ENCODE measurements at regions not wholly inside any gene's neighbourhood (a gene's known extent, or its start where the extent isn't known, plus 50 kb on each side); places are given as distances from the start of the nearest gene placed in this dataset.

- H3K36me3 ChIP-seq (ENCODE audit: insufficient read depth, low read length), result no peaks in the 10 kb centered on the region
- no peaks in the 10 kb centered on the region for H3K9me3 ChIP-seq (ENCODE audit: insufficient read depth, low read length, severe bottlenecking)
- no peaks in the 10 kb centered on the region for H4K20me1 ChIP-seq (ENCODE audit: insufficient read depth, low read length)
- no peak overlapping the region for H3K27ac ChIP-seq (ENCODE audit: low read length)
- no peaks in the 10 kb centered on the region for H3K27me3 ChIP-seq (ENCODE audit: insufficient read depth, low read length, poor library complexity)
- H3K79me2 ChIP-seq (ENCODE audit: insufficient read depth, low read length), result no peaks in the 10 kb centered on the region
- H3K4me3 ChIP-seq (ENCODE audit: low read depth in 1 of 2, low read length in 2 of 2), result no peak overlapping the region
- H3K4me2 ChIP-seq (ENCODE audit: insufficient read depth, low read length), result no peak overlapping the region
- no peaks in the 10 kb centered on the region for H3K4me1 ChIP-seq (ENCODE audit: insufficient read depth, low read length)
- no peak overlapping the region for H2AFZ ChIP-seq (ENCODE audit: low read depth, low read length)
- DNase-seq, result no peak
- no peak for ATAC-seq (ENCODE audit: insufficient read depth, low read depth)
- H3K9ac ChIP-seq (ENCODE audit: low read depth, low read length), result no peak overlapping the region
- TF ChIP-seq, protein P1, sequence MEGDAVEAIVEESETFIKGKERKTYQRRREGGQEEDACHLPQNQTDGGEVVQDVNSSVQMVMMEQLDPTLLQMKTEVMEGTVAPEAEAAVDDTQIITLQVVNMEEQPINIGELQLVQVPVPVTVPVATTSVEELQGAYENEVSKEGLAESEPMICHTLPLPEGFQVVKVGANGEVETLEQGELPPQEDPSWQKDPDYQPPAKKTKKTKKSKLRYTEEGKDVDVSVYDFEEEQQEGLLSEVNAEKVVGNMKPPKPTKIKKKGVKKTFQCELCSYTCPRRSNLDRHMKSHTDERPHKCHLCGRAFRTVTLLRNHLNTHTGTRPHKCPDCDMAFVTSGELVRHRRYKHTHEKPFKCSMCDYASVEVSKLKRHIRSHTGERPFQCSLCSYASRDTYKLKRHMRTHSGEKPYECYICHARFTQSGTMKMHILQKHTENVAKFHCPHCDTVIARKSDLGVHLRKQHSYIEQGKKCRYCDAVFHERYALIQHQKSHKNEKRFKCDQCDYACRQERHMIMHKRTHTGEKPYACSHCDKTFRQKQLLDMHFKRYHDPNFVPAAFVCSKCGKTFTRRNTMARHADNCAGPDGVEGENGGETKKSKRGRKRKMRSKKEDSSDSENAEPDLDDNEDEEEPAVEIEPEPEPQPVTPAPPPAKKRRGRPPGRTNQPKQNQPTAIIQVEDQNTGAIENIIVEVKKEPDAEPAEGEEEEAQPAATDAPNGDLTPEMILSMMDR (IDR thresholded peaks at IDR 0.05; ENCODE audit: borderline replicate concordance, extremely low read depth, low read length, poor library complexity, severe bottlenecking), result no peak
- no peak for TF ChIP-seq EZH2 (IDR thresholded peaks at IDR 0.05; ENCODE audit: borderline replicate concordance, low read depth, low read length, severe bottlenecking)
Observed at GRCh38 chr7:12805957-12806356, 118.5 kb downstream of the ARL4A start.

- no peak for DNase-seq
- Histone ChIP-seq H3K36me3 (ENCODE audit: insufficient read depth, low read length) (no peaks in the 10 kb centered on the region), H2AFZ (ENCODE audit: low read depth, low read length) (no peak overlapping the region), H3K9me3 (ENCODE audit: insufficient read depth, low read length, severe bottlenecking) (no peaks in the 10 kb centered on the region), H3K4me1 (ENCODE audit: insufficient read depth, low read length) (no peaks in the 10 kb centered on the region), H3K79me2 (ENCODE audit: insufficient read depth, low read length) (no peaks in the 10 kb centered on the region), H3K4me2 (ENCODE audit: insufficient read depth, low read length) (no peak overlapping the region), H4K20me1 (ENCODE audit: insufficient read depth, low read length) (no peaks in the 10 kb centered on the region), H3K4me3 (ENCODE audit: low read depth in 1 of 2, low read length in 2 of 2) (no peak overlapping the region), H3K9ac (ENCODE audit: low read depth, low read length) (no peak overlapping the region), H3K27ac (ENCODE audit: low read length) (no peak overlapping the region), H3K27me3 (ENCODE audit: insufficient read depth, low read length, poor library complexity) (no peaks in the 10 kb centered on the region)
- ATAC-seq (ENCODE audit: insufficient read depth, low read depth), result no peak
- TF ChIP-seq, protein P1 (IDR thresholded peaks at IDR 0.05; ENCODE audit: borderline replicate concordance, extremely low read depth, low read length, poor library complexity, severe bottlenecking), result no peak
Observed at GRCh38 chr7:12809476-12809875, 122.0 kb downstream of the ARL4A start.

- no peaks in the 10 kb centered on the region for H3K36me3 ChIP-seq (ENCODE audit: insufficient read depth, low read length)
- no peak overlapping the region for H3K4me3 ChIP-seq (ENCODE audit: low read depth in 1 of 2, low read length in 2 of 2)
- no peaks in the 10 kb centered on the region for H4K20me1 ChIP-seq (ENCODE audit: insufficient read depth, low read length)
- no peak overlapping the region for H2AFZ ChIP-seq (ENCODE audit: low read depth, low read length)
- no peaks in the 10 kb centered on the region for H3K79me2 ChIP-seq (ENCODE audit: insufficient read depth, low read length)
- H3K9ac ChIP-seq (ENCODE audit: low read depth, low read length), result no peak overlapping the region
- H3K4me1 ChIP-seq (ENCODE audit: insufficient read depth, low read length), result no peaks in the 10 kb centered on the region
- ATAC-seq (ENCODE audit: insufficient read depth, low read depth), result no peak
- no peak for DNase-seq
- H3K27ac ChIP-seq (ENCODE audit: low read length), result no peak overlapping the region
- H3K27me3 ChIP-seq (ENCODE audit: insufficient read depth, low read length, poor library complexity), result no peaks in the 10 kb centered on the region
- H3K9me3 ChIP-seq (ENCODE audit: insufficient read depth, low read length, severe bottlenecking), result no peaks in the 10 kb centered on the region
- H3K4me2 ChIP-seq (ENCODE audit: insufficient read depth, low read length), result no peak overlapping the region
- TF ChIP-seq EZH2 (IDR thresholded peaks at IDR 0.05; ENCODE audit: borderline replicate concordance, low read depth, low read length, severe bottlenecking), result no peak
- TF ChIP-seq, protein P1 (IDR thresholded peaks at IDR 0.05; ENCODE audit: borderline replicate concordance, extremely low read depth, low read length, poor library complexity, severe bottlenecking), result no peak
Observed at GRCh38 chr7:12812111-12812510, 124.7 kb downstream of the ARL4A start.

- Histone ChIP-seq H3K36me3 (ENCODE audit: insufficient read depth, low read length) (no peaks in the 10 kb centered on the region), H3K27me3 (ENCODE audit: insufficient read depth, low read length, poor library complexity) (no peaks in the 10 kb centered on the region), H3K79me2 (ENCODE audit: insufficient read depth, low read length) (no peaks in the 10 kb centered on the region), H3K4me3 (ENCODE audit: low read depth in 1 of 2, low read length in 2 of 2) (no peak overlapping the region), H4K20me1 (ENCODE audit: insufficient read depth, low read length) (no peaks in the 10 kb centered on the region), H2AFZ (ENCODE audit: low read depth, low read length) (no peak overlapping the region), H3K27ac (ENCODE audit: low read length) (no peak overlapping the region), H3K4me2 (ENCODE audit: insufficient read depth, low read length) (no peak overlapping the region), H3K9ac (ENCODE audit: low read depth, low read length) (no peak overlapping the region), H3K9me3 (ENCODE audit: insufficient read depth, low read length, severe bottlenecking) (no peaks in the 10 kb centered on the region), H3K4me1 (ENCODE audit: insufficient read depth, low read length) (no peaks in the 10 kb centered on the region)
- ATAC-seq (ENCODE audit: insufficient read depth, low read depth) (no peak), DNase-seq (no peak)
- TF ChIP-seq EZH2 (IDR thresholded peaks at IDR 0.05; ENCODE audit: borderline replicate concordance, low read depth, low read length, severe bottlenecking), result no peak
- TF ChIP-seq, protein P1 (IDR thresholded peaks at IDR 0.05; ENCODE audit: borderline replicate concordance, extremely low read depth, low read length, poor library complexity, severe bottlenecking), result no peak
Observed at GRCh38 chr7:12814107-12814506, 126.7 kb downstream of the ARL4A start.

Measured in DND-41 (cell line).